Uterus (tissue), 2 donors: ENCODE measurements at regions not wholly inside any gene's neighbourhood (a gene's known extent, or its start where the extent isn't known, plus 50 kb on each side); places are given as distances from the start of the nearest gene placed in this dataset.

ENCODE experiments used
- POLR2A ChIP-seq, 2 donors: fragments of 450-650 bp; IDR thresholded peaks; one replicate each; pipeline ENCODE4 v1.6.1; 2016; ENCODE audit warnings: antibody characterized with exemption in 2 of 2, mild to moderate bottlenecking in 1 of 2, moderate library complexity in 1 of 2
- TF ChIP-seq, protein P1 (sequence below), 4 experiments: fragments of 200-600 bp in 2 of 4; fragments of 450-650 bp in 2 of 4; sonication (generic) in 2 of 4; IDR thresholded peaks; one replicate each; pipeline ENCODE4 v1.5.1; 2016 to 2019; ENCODE audit warnings: antibody characterized with exemption in 4 of 4, mild to moderate bottlenecking in 2 of 4, moderate library complexity in 1 of 4

DNA sequence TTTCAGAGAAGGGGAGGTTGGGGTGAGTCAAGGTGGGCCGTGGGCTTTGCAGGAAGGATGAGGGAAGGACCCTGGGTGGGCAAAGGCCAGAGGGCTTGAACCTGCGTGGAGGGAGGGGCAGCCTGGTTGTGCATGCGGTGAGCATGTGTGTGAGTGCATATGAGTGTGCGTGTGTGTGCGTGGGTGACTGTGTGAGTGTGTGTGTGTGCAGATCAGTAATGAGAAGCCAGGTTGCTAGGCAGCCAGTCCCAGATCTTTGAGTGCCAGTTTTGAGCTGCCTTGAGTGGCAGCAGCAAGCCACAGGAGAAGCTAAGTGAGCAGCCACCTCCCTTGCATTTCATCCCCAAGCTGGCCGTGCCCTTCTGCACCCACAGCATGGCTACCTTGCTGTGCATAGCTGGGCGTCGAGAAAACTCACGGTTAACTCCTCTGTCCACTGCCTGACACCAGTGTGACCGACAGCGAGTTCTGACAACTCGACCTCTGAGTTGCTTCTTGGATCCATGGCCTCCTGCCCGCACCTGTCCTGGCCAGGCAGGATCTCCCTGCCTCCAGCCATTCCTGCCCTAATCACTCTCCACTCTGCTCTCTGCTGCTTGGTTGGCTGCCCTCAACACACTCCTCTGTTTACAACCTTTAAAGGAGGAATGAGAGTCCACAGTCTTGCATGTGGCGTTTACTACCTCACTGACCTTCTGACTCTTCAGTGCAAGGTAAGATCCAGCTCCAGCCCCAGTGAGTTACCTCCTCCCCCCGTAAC is 775.4 kb downstream of the TYW1 start:
- TF ChIP-seq, protein P1, sequence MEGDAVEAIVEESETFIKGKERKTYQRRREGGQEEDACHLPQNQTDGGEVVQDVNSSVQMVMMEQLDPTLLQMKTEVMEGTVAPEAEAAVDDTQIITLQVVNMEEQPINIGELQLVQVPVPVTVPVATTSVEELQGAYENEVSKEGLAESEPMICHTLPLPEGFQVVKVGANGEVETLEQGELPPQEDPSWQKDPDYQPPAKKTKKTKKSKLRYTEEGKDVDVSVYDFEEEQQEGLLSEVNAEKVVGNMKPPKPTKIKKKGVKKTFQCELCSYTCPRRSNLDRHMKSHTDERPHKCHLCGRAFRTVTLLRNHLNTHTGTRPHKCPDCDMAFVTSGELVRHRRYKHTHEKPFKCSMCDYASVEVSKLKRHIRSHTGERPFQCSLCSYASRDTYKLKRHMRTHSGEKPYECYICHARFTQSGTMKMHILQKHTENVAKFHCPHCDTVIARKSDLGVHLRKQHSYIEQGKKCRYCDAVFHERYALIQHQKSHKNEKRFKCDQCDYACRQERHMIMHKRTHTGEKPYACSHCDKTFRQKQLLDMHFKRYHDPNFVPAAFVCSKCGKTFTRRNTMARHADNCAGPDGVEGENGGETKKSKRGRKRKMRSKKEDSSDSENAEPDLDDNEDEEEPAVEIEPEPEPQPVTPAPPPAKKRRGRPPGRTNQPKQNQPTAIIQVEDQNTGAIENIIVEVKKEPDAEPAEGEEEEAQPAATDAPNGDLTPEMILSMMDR (IDR thresholded peaks at IDR 0.05) = no peak
- TF ChIP-seq POLR2A (IDR thresholded peaks at IDR 0.05) = no peak
